ENCODE measurements at regions not wholly inside any gene's neighbourhood (a gene's known extent, or its start where the extent isn't known, plus 50 kb on each side); places are given as distances from the start of the nearest gene placed in this dataset.
"Not testable (repeated sequence)": the region's sequence is repeated elsewhere in the genome, so short reads cannot be mapped to it uniquely, and the experiment has no call there.

GRCh38 chr3:182258538-182259177, 534.6 kb upstream of the ATP11B start:
- DNase-seq (ENCODE audit: low read depth), result no peak

- DNase-seq (ENCODE audit: low read depth), result no peak
Measured at GRCh38 chr3:182259579-182259978, 533.7 kb upstream of the ATP11B start.

DNA sequence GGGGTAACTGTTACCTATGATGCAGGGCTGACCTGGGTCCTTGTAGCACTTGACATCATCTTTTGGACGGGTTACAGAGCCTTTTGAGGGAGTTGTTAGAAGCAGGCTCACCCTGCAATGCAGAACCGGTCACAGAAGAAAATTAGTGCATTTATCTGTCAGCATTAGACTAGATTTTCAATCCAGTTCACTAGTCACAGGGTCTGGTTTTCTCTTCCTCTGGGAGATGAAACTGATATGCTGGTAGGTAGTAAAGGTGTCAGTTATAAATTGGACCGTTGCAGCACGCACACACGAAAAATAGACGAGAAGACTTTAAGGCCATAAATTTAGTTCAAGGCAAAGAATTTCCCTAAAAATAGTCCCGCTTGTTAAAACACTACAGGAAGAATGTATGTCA, 532.3 kb upstream of the ATP11B start:
- no peak for DNase-seq (ENCODE audit: low read depth)

DNA sequence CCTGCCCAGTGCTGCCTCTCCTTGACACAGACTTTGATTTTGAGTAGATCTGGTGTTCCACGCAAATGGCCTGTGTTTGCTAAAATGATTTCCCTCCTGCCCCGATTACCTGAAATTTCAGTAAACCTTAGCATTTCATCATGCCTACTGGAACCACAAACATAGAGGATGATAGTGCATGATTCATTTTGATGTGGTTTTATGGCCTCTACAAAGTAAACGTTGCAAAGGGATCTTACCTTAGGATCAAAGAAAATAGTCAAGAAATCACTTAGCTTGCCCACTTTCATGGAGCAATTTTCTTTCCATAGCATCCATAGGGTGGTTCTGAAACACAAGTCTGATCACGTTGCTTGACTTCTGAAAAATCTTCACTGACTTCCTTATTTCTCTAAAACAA, 524.6 kb upstream of the ATP11B start:
- no peak for DNase-seq (ENCODE audit: low read depth)

GRCh38 chr3:182276512-182276911, 516.8 kb upstream of the ATP11B start:
- DNase-seq (ENCODE audit: low read depth), result no peak

GRCh38 chr3:182284793-182285192, 508.5 kb upstream of the ATP11B start:
- no peak for DNase-seq (ENCODE audit: low read depth)

GRCh38 chr3:182292591-182292990, 500.7 kb upstream of the ATP11B start:
- DNase-seq (ENCODE audit: low read depth), result no peak

GRCh38 chr3:182294256-182294655, 499.0 kb upstream of the ATP11B start:
- no peak for DNase-seq (ENCODE audit: low read depth)

- DNase-seq (ENCODE audit: low read depth), result no peak
Measured at GRCh38 chr3:182294696-182295095, 498.6 kb upstream of the ATP11B start.

GRCh38 chr3:182300266-182300665, 493.0 kb upstream of the ATP11B start:
- no peak for DNase-seq (ENCODE audit: low read depth)

DNA sequence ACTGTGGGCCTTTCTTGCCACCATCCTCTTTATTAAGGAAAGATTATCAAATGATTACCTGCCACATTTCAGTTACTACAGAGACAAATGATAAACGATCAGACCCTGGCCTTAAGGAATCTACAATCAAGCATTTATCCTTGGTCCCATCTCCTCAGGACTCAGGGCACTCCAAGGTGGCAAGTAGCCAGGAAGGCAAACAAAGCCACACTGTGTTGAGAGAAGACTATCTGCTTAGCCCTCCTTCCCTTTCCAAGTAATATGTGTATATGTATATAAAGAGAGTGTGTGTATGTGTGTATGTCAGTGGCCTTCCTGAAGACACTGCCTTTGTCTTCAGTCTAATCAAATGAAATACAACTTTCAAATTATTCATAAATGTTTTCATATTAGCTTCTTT, 490.1 kb upstream of the ATP11B start:
- DNase-seq (ENCODE audit: low read depth), result no peak

DNA sequence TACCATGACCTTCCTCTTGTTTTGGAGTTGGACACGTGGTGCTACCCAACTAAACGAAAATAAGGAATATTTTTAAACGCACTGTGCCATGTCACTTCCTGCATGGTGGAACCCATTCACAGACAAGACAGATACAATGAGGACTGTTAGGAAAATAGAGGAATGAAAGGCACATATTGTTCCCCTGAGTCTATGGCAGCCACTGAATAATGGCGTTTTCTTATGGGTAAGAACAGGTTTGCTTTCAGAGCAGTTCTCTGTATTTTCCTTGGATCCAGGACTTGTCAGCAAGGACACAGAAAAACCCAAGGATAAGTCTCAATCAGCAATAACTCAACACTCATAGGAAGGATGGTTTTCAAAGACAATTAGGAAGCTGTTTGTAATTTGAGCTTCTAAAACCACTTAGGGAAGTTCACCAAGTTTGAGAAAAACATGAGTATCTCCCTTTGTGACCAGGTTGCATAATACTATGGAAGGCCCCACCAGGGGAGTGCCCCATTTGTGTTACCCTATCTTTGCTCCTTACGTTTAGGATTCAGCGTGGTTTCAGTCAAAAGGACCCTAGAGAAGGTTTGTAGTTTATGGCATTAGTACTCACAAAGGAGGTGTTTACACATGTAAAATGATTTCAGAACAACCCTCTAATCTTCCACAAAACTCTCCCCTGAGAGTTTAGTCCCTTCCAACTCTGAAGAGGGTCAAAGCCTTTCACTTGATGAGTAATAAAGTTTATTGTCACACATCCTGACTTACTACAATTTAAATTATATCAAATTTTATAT, 487.2 kb upstream of the ATP11B start:
- no peak for DNase-seq (ENCODE audit: low read depth)

GRCh38 chr3:182308328-182308727, 485.0 kb upstream of the ATP11B start:
- no peak for DNase-seq (ENCODE audit: low read depth)

- DNase-seq (ENCODE audit: low read depth), result no peak
Measured at GRCh38 chr3:182309120-182309519, 484.2 kb upstream of the ATP11B start.

GRCh38 chr3:182315313-182315712, 478.0 kb upstream of the ATP11B start:
- DNase-seq (ENCODE audit: low read depth), result no peak

- DNase-seq (ENCODE audit: low read depth), result no peak
Measured at GRCh38 chr3:182323126-182323700, 470.1 kb upstream of the ATP11B start.

- DNase-seq (ENCODE audit: low read depth), result no peak
Measured at GRCh38 chr3:182323898-182324297, 469.4 kb upstream of the ATP11B start.

GRCh38 chr3:182325213-182325950, 467.9 kb upstream of the ATP11B start:
- no peak for DNase-seq (ENCODE audit: low read depth)

DNA sequence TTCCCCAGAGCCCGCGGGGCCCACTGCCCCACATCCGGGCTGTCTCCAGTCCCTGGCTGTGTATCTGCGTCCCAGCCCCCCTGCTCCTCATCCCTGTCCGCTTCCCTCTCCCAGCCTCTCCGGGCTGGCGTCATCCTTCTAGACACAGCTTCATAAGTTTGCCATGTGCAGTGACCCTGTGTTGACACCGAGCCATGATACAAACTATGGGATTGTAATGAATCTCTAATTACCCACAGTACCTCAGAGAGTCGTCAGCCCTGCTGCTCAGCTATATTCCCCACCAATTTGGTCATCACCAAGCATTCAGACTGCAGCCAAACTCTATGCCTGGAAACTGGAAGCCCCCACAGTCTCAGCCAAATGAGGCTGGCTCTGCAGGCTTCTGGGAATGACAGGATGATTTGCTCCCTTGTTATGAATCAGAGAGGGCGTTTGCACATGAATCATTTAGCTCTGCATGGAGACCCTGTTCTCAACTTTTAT, 466.1 kb upstream of the ATP11B start:
- DNase-seq (ENCODE audit: low read depth), result no peak

DNA sequence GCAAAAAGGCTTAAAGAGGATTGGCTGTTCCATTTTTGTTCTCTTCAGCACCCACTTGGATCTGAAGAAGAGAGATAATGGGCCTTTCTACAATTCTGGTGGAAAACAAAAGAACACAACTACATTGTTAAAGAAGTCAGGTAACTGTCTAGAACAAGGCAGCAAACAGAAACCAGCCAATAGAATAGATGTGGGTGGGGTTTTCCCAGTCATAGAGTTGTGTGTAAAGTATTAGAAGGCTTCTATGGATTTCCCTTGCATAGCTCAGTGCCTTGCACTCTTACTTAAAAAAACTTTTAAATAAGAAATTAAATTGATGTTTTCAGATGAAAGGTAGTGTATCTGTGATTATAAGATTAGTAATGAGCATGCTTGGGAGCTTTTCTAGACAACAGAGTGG, 462.7 kb upstream of the ATP11B start:
- DNase-seq (ENCODE audit: low read depth), result no peak

DNA sequence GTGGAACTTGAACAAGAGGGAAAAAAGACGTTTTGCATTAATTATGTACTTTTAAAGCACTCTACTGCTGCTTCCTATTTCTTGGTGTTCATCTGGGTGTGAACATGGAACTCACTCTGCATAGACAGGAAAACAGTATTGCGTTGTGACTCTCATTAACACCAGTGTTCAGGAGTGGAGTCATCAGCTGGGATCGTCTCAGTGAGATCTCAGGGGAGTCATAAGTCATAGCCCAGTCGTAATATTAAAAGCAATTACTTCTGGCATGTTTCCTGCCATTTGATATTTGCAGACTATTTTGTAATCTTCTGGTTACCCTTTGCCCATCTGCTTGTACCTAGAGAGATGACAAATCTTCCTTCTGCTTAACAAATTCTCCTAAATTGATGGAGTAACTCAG, 462.0 kb upstream of the ATP11B start:
- DNase-seq (ENCODE audit: low read depth), result no peak

DNA sequence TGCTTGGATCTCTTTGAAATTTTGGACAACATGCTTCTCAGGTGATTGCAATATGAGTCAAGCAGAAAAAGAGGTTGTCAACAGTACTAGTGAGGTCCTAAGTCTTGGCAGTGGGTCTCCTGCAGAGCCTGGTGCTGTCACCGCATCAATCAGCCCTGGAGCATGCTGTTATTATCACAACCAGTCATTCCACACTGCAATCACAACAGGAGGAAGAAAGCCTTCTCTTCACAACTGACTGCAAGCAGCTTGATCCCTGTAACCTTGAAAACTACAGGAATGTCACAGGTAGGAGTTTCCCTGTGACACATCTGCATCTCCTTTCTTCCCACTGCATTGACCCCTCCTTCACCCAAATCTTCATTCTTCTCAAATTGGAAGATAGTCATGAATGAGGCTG, 451.1 kb upstream of the ATP11B start:
- no peak for DNase-seq (ENCODE audit: low read depth)

DNA sequence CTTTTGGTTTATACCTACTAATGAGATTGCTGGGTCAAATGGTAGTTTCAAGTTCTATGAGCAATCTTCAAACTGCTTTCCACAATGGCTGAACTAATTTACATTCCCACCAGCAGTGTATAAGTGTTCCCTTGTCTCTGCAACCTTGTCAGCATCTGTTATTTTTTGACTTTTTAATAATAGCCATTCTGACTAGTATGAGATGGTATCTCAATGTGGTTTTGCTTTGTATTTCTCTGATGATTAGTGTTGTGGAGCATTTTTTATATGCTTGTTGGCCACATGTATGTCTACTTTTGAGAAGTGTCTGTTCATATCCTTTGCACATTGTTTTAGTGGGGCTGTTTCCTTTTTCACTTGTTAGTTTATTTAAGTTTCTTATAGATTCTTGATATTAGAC, 449.3 kb upstream of the ATP11B start:
- not testable (repeated sequence) for DNase-seq (ENCODE audit: low read depth)

Measured in fibroblast of gingiva (primary cell).